Superior temporal gyrus (tissue), 1 donor: ENCODE measurements at regions not wholly inside any gene's neighbourhood (a gene's known extent, or its start where the extent isn't known, plus 50 kb on each side); places are given as distances from the start of the nearest gene placed in this dataset.
A peak's percentile ranks its signal among the peaks of the same experiment; 100 is the strongest.

Source experiments
- DNase-seq: peaks from one replicate; pipeline ENCODE4 v3.0.0-alpha.2; 2016; ENCODE audit errors: extremely low spot score

- no peak for DNase-seq
Measured at GRCh38 chr6:30272032-30272431, 54.7 kb upstream of the TRIM39 start.

GRCh38 chr6:30267423-30267822, 54.2 kb upstream of the TRIM26 start:
- DNase-seq = no peak

- DNase-seq = no peak
Measured at GRCh38 chr6:30265594-30265993, 52.4 kb upstream of the TRIM26 start.

GRCh38 chr6:30265181-30265580, 52.0 kb upstream of the TRIM26 start:
- no peak for DNase-seq

GRCh38 chr6:30264743-30265142, 51.5 kb upstream of the TRIM26 start:
- peak; percentile 47 for DNase-seq

- peak; percentile 55 for DNase-seq
Measured at GRCh38 chr6:30263734-30264133, 50.5 kb upstream of the TRIM26 start.
